Esophagus muscularis mucosa (tissue), 4 donors: ENCODE measurements at regions not wholly inside any gene's neighbourhood (a gene's known extent, or its start where the extent isn't known, plus 50 kb on each side); places are given as distances from the start of the nearest gene placed in this dataset.

ENCODE experiments used
- EP300 ChIP-seq: sonication (generic); formaldehyde crosslinking; IDR thresholded peaks from one replicate; pipeline ENCODE4 v1.6.1; 2017; ENCODE audit warnings: antibody characterized with exemption
- POLR2AphosphoS5 ChIP-seq, 2 donors: sonication (generic); formaldehyde crosslinking; IDR thresholded peaks; one replicate each; pipeline ENCODE4 v1.6.1; 2017; ENCODE audit warnings: antibody characterized with exemption in 2 of 2
- TF ChIP-seq, protein P1 (sequence below), 3 experiments: fragments of 200-600 bp in 2 of 3; fragments of 450-650 bp in 1 of 3; sonication (generic) in 2 of 3; IDR thresholded peaks; one replicate each; pipeline ENCODE4 v1.5.1; 2017 to 2019; ENCODE audit warnings: antibody characterized with exemption in 3 of 3, mild to moderate bottlenecking in 2 of 3, moderate library complexity in 1 of 3

DNA sequence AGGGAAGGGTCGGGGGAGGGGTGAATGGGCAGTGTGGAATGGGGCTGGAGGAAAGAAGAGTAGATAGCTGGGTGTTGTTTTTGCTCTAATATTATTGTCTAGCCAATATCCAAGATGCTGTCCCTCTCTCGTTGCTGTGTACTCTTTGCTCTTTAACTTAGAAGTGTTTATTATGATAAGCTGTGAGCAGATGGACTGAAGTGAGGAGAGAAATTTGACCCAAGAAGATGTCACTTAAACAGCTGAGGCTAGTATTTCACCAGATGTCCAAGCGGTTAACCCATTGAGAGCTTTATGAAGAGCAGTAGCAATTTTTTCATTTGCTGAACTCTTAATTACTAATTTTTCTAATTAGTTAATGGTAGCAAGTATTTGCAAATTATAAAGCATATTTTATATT is 212.2 kb upstream of the TP63 start:
- no peak for TF ChIP-seq EP300
- TF ChIP-seq, protein P1, sequence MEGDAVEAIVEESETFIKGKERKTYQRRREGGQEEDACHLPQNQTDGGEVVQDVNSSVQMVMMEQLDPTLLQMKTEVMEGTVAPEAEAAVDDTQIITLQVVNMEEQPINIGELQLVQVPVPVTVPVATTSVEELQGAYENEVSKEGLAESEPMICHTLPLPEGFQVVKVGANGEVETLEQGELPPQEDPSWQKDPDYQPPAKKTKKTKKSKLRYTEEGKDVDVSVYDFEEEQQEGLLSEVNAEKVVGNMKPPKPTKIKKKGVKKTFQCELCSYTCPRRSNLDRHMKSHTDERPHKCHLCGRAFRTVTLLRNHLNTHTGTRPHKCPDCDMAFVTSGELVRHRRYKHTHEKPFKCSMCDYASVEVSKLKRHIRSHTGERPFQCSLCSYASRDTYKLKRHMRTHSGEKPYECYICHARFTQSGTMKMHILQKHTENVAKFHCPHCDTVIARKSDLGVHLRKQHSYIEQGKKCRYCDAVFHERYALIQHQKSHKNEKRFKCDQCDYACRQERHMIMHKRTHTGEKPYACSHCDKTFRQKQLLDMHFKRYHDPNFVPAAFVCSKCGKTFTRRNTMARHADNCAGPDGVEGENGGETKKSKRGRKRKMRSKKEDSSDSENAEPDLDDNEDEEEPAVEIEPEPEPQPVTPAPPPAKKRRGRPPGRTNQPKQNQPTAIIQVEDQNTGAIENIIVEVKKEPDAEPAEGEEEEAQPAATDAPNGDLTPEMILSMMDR (IDR thresholded peaks at IDR 0.05), result no peak
- no peak for TF ChIP-seq POLR2AphosphoS5 (IDR thresholded peaks at IDR 0.05)
